ENCODE measurements at regions not wholly inside any gene's neighbourhood (a gene's known extent, or its start where the extent isn't known, plus 50 kb on each side); places are given as distances from the start of the nearest gene placed in this dataset.

- DNase-seq (ENCODE audit: low spot score): no peak
Measured at GRCh38 chr13:26456650-26457049, 100.8 kb upstream of the WASF3 start.

GRCh38 chr13:26457212-26457611 is 100.3 kb upstream of the WASF3 start:
- DNase-seq (ENCODE audit: low spot score): no peak

- no peak for DNase-seq (ENCODE audit: low spot score)
Measured at GRCh38 chr13:26458196-26458749, 99.2 kb upstream of the WASF3 start.

- DNase-seq (ENCODE audit: low spot score): no peak
Measured at GRCh38 chr13:26459276-26460131, 98.0 kb upstream of the WASF3 start.

GRCh38 chr13:26460648-26461047 is 96.8 kb upstream of the WASF3 start:
- DNase-seq (ENCODE audit: low spot score): no peak

- no peak for DNase-seq (ENCODE audit: low spot score)
Measured at GRCh38 chr13:26463296-26463695, 94.2 kb upstream of the WASF3 start.

GRCh38 chr13:26463848-26464247 is 93.6 kb upstream of the WASF3 start:
- no peak for DNase-seq (ENCODE audit: low spot score)

DNA sequence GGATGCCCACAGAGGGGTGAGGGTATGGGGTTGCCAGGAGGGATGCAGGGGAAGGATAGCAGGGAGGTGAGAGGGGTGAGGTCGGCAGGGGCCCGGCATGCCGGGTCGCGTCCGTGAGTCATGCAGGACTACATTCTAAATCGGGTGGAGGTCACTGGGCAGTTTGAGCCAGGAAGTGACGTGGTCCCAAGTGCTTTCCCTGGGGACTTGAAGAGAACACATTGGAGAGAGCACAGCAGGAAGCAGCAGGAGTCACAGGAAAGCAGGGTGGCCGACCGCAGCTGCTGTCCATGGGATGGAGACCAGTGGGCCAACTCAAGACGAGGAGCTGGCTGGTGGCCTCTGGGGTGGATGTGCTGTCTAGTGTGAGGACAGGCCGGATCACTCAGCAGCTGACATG is 92.0 kb upstream of the WASF3 start:
- DNase-seq (ENCODE audit: low spot score): no peak

DNA sequence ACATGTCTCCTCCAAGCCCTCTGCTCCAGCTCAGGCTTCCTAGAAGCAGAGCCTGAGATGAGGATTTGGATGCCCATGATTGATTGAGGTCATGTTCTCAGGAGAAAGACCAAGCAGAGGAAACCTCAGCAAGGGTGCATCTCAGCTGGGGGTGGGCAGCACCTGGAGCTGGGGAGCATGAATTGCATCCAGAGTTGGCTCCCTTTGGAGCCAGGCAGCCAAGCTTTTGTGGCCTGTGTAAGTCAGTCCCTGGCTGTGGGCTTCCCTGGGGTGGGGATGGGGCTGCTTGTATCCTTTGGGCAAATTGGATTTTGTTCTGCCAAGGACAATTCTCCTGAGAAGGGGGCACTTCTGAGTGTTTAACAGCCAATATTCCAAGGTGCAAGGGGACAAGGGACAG is 91.5 kb upstream of the WASF3 start:
- DNase-seq (ENCODE audit: low spot score): no peak

DNA sequence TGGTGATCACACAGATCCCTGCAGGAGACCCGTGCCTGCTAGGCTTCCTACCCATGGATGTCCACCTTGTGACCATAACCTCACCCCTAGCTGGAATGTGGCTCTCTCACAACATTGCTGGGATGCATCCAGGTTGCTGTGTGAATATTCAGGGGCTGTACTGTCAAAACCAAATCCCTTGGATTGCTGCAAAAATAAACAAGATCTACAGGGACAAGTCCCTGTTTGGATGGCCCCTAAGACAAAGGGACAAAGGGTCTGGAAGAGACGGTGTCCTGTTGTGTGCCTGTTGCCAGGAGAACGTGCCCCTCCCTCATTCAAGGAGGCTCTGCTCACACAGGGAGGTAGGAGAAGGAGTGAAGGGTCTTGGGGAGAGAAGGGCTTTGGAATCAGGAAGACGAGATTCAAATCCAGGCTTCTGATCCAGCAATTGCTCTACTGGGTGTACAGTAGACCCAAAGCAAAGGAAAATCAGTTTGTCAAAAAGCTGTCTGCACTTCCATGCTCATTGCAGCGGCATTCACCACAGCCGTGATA is 89.2 kb upstream of the WASF3 start:
- DNase-seq (ENCODE audit: low spot score): no peak

DNA sequence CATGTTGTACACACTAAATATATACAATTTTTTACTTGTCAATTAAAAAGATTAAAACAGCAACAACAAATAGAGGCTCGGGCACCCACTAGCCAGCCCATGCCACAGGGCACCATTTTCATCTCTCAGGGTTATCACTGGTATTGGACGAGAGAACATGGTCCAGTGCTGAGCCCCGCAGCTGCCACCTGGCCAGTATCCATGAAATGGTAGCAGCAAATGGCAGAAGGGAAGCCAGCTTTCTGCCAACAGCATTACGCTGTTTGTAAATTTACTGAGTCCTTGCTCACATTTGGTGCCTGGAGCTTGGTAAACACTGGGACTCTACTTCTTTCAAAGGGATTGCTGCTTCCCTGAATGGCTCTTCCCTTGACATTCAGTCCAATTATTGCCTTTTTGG is 87.9 kb upstream of the WASF3 start:
- DNase-seq (ENCODE audit: low spot score): no peak

GRCh38 chr13:26471807-26472206 is 85.7 kb upstream of the WASF3 start:
- no peak for DNase-seq (ENCODE audit: low spot score)

DNA sequence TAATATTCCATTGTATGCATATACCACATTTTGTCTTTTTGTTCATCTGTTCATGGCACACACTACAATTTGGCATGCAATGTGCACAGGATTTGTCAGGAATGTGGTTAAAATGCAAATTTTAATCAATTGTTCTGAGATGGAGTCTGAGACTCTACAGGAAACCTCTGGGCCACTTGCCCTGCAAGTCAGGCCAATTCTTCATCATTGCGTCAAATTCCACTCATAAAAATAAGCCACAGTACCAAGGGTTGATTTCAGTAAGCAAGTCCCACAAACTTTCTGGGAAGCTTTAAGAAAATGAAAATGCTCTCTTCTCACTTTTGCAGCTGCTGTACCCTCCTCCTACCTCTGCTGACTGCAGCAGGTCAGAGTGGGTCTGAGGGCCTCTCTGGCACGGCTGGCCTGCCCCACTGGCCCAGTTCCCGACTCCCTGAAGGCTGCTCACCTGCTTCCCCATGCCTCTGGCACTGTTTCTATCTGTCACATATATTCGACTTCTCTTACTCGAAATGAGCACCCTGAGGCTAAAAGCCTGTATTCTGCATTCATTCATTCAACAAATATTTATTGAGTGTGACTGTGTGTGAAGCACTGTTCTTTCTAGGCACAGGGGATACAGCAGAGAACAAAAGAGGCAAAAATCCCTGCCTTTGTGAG is 83.8 kb upstream of the WASF3 start:
- DNase-seq (ENCODE audit: low spot score): no peak

DNA sequence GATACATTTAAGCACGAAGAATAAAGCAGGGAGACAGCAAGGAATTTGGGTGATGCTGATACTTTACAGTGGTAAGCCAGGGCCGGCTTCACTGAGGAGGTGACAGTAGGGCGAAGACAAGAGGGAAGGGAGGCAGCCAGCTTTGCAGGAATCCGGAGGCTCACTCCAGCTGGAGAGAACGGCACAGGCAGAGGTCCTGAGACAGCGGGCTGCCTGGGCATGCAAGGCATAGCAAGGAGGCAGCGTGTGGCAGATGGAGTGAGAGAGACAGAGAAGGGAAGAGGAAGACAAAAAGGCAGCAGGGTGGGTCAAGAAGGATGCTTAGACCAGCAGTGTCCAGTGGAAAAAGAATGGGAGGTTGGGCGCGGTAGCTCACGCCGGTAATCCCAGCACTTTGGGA is 83.2 kb upstream of the WASF3 start:
- no peak for DNase-seq (ENCODE audit: low spot score)

GRCh38 chr13:26475176-26476110 is 82.0 kb upstream of the WASF3 start:
- DNase-seq (ENCODE audit: low spot score): no peak

DNA sequence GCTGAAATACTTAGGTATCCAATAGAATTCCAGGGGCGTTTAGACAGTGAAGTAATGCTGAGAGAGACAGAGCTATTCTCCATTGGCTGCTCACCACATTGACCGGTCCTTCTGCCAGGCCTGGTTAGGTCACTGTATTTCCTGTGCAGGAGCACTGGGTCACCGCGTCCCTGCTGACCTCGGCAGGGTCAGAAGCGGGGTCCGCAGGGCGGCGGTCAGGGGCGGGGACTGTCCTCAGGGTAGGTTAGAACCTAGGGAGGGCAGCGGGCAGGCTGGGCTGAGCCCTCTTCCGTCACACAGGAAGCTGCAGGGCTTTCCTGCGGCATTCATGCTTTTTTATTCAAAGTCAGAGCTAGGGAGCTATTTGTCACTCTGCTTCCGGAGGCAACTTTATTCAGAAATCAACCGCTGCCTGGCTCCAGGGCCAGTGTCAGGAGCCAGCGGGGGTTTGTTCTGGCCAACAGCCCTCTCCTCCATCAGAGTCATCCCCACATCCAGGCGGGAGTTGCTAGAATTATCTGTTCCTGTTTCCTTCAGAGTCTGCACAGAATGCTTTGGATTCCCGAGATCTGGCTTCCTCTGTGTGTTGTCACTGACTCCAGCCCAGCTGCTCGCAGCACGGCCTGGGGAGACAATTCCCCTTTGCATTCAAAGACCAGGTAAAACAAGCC is 81.2 kb upstream of the WASF3 start:
- DNase-seq (ENCODE audit: low spot score): no peak

DNA sequence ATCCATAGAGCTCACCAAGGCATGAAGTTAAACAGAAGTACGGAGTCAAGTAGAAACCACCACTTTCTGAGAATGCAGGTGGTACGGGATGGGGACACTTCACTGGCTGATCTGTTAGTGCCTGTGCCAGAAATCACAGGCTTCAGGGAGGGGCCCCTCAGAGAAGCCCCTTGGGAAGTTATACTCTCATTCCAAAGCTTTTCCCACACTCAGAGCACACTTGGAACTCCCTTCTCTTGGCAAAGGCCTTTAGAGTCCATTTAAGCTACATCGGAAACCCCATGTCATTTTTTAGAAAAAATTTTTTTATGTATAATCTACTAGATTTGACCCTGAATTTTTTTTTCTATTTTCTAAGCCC is 80.7 kb upstream of the WASF3 start:
- DNase-seq (ENCODE audit: low spot score): no peak

- no peak for DNase-seq (ENCODE audit: low spot score)
Measured at GRCh38 chr13:26477681-26478080, 79.8 kb upstream of the WASF3 start.

GRCh38 chr13:26480246-26480855 is 77.1 kb upstream of the WASF3 start:
- DNase-seq (ENCODE audit: low spot score): no peak

GRCh38 chr13:26482451-26483197 is 74.9 kb upstream of the WASF3 start:
- DNase-seq (ENCODE audit: low spot score): no peak
